Fibroblast of lung (primary cell): ENCODE measurements at regions not wholly inside any gene's neighbourhood (a gene's known extent, or its start where the extent isn't known, plus 50 kb on each side); places are given as distances from the start of the nearest gene placed in this dataset.

ENCODE experiments used
- DNase-seq, 2 donors: peaks; one replicate each; pipeline versions ENCODE4 v3.0.0 to v3.0.0-alpha.2; 2010; ENCODE audit warnings: low read depth in 2 of 2
- H2AFZ ChIP-seq: 2 replicates; pipeline ENCODE4 v1.5.1; 2012; ENCODE audit warnings: low read length, control low read depth, inconsistent platforms
- H3K27ac ChIP-seq: 2 replicates; pipeline ENCODE4 v1.5.1; 2011; ENCODE audit warnings: low read length, control low read depth; ENCODE audit not compliant: insufficient read depth
- H3K27me3 ChIP-seq: 2 replicates; pipeline ENCODE4 v1.5.1; 2011; ENCODE audit warnings: mild to moderate bottlenecking, low read length; ENCODE audit not compliant: control insufficient read depth, insufficient read depth
- H3K36me3 ChIP-seq: 2 replicates; pipeline ENCODE4 v1.5.1; 2011; ENCODE audit warnings: low read length; ENCODE audit not compliant: control insufficient read depth, insufficient read depth
- H3K4me1 ChIP-seq: 2 replicates; pipeline ENCODE4 v1.5.1; 2011; ENCODE audit warnings: low read length; ENCODE audit not compliant: control insufficient read depth, insufficient read depth; ENCODE audit errors: extremely low read depth
- H3K4me2 ChIP-seq: 2 replicates; pipeline ENCODE4 v1.5.1; 2011; ENCODE audit warnings: low read length, control low read depth; ENCODE audit not compliant: insufficient read depth; ENCODE audit errors: extremely low read depth
- H3K4me3 ChIP-seq, 4 experiments: fragments of 200-600 bp in 1 of 4; sonication (generic) in 1 of 4; replicated peaks in 1 of 4; 2 replicates each; pipeline ENCODE4 v1.5.1; 2011 to 2016; ENCODE audit warnings: low read length in 4 of 4, low read depth in 3 of 4, mild to moderate bottlenecking in 3 of 4, control low read depth in 2 of 4, inconsistent platforms in 1 of 4, mixed read lengths in 1 of 4; ENCODE audit not compliant: insufficient read depth in 1 of 4; ENCODE audit errors: control extremely low read depth in 1 of 4
- H3K79me2 ChIP-seq: 2 replicates; pipeline ENCODE4 v1.5.1; 2012; ENCODE audit warnings: mild to moderate bottlenecking, low read length, inconsistent platforms; ENCODE audit not compliant: control insufficient read depth, insufficient read depth
- H3K9ac ChIP-seq: 2 replicates; pipeline ENCODE4 v1.5.1; 2011; ENCODE audit warnings: mild to moderate bottlenecking, low read length, control low read depth; ENCODE audit not compliant: insufficient read depth
- H3K9me3 ChIP-seq: 2 replicates; pipeline ENCODE4 v1.5.1; 2012; ENCODE audit warnings: low read depth, low read length; ENCODE audit not compliant: control insufficient read depth, insufficient read depth
- H4K20me1 ChIP-seq: 2 replicates; pipeline ENCODE4 v1.5.1; 2011; ENCODE audit warnings: low read length; ENCODE audit not compliant: control insufficient read depth, insufficient read depth; ENCODE audit errors: extremely low read depth
- EZH2 ChIP-seq: IDR thresholded peaks from 2 replicates; pipeline ENCODE4 v1.5.1; 2012; ENCODE audit warnings: low read length, control low read depth, mild to moderate bottlenecking; ENCODE audit errors: missing control alignments
- TF ChIP-seq, protein P1 (sequence below), 2 donors: IDR thresholded peaks in 1 of 2; conservative IDR thresholded peaks in 1 of 2; 1 replicate in 1 of 2; 2 replicates in 1 of 2; pipeline ENCODE4 v1.5.1; 2011 to 2012; ENCODE audit warnings: low read length in 2 of 2, control low read depth in 1 of 2, inconsistent platforms in 1 of 2, low read depth in 1 of 2, mild to moderate bottlenecking in 1 of 2

DNA sequence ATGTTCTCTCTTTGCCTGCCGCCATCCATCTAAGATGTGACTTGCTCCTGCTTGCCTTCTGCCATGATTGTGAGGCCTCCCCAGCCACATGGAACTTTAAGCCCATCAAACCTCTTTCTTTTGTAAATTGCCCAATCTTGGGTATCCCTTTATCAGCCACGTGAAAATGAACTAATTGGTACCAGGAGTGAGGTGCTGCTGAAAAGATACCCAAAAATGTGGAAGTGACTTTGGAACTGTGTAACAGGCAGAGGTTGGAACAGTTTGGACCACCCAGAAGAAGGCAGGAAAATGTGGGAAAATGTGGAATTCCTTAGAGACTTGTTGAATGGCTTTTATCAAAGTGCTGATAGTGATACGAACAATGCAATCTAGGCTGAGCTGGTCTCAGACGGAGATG is 694.9 kb downstream of the FRK start:
- H2AFZ ChIP-seq: no peak overlapping the region
- TF ChIP-seq, protein P1, sequence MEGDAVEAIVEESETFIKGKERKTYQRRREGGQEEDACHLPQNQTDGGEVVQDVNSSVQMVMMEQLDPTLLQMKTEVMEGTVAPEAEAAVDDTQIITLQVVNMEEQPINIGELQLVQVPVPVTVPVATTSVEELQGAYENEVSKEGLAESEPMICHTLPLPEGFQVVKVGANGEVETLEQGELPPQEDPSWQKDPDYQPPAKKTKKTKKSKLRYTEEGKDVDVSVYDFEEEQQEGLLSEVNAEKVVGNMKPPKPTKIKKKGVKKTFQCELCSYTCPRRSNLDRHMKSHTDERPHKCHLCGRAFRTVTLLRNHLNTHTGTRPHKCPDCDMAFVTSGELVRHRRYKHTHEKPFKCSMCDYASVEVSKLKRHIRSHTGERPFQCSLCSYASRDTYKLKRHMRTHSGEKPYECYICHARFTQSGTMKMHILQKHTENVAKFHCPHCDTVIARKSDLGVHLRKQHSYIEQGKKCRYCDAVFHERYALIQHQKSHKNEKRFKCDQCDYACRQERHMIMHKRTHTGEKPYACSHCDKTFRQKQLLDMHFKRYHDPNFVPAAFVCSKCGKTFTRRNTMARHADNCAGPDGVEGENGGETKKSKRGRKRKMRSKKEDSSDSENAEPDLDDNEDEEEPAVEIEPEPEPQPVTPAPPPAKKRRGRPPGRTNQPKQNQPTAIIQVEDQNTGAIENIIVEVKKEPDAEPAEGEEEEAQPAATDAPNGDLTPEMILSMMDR (conservative IDR thresholded peaks at IDR 0.05 in 1 of 2, IDR thresholded peaks at IDR 0.05 in 1 of 2; ENCODE audit: low read depth in 1 of 2, low read length in 2 of 2): no peak
- TF ChIP-seq EZH2: no peak
- H3K4me1 ChIP-seq: no peaks in the 10 kb centered on the region
- H3K9me3 ChIP-seq: no peaks in the 10 kb centered on the region
- no peak overlapping the region for H3K27ac ChIP-seq
- no peak overlapping the region for H3K4me3 ChIP-seq
- DNase-seq: no peak
- no peak overlapping the region for H3K9ac ChIP-seq
- no peaks in the 10 kb centered on the region for H3K36me3 ChIP-seq
- no peaks in the 10 kb centered on the region for H3K79me2 ChIP-seq
- no peaks in the 10 kb centered on the region for H4K20me1 ChIP-seq
- H3K4me2 ChIP-seq: no peak overlapping the region
- no peaks in the 10 kb centered on the region for H3K27me3 ChIP-seq

DNA sequence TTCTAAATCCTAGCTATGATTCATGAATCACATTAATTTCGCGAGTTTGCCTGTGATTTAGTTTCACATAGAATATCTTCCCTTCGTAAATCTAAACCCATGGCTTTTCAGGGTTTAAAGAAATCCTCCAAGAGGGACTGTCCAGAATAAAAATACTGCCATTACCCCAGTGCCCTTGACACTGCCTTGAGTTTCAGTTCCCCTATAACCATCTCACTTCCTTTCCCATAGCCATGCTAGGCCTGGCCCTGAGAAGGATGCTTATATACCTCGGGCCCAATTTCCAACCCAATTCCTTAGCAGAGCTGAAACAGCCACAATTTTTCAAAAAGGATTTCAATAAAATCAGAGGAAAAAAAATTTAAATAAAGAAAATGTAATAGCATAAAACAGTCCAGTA is 697.3 kb downstream of the FRK start:
- Histone ChIP-seq H3K4me2 (no peak overlapping the region), H3K27ac (no peak overlapping the region), H3K9ac (no peak overlapping the region), H2AFZ (no peak overlapping the region), H3K79me2 (no peaks in the 10 kb centered on the region), H3K27me3 (no peaks in the 10 kb centered on the region), H3K4me1 (no peaks in the 10 kb centered on the region), H3K9me3 (no peaks in the 10 kb centered on the region), H3K36me3 (no peaks in the 10 kb centered on the region), H4K20me1 (no peaks in the 10 kb centered on the region), H3K4me3 (no peak overlapping the region)
- no peak for TF ChIP-seq EZH2
- TF ChIP-seq, protein P1 (conservative IDR thresholded peaks at IDR 0.05 in 1 of 2, IDR thresholded peaks at IDR 0.05 in 1 of 2; ENCODE audit: low read depth in 1 of 2, low read length in 2 of 2): no peak
- no peak for DNase-seq

DNA sequence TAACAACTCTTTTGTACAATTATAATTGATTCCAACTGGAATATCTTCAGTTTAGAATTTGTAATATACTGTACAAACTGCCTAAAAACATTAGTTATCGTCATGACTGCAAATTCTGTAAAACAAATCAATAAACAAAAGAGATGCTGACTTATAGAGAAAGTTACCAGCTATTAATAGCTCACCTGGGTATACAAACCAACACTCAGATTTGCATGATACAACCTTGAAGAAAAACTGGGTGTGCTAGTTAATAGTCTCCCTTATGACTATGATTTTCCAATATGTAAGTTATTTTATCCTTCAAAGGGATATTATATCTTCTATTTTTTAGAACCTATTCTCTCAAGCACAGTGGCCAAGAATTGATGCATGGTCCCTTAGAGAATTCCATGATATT is 698.5 kb downstream of the FRK start:
- no peaks in the 10 kb centered on the region for H3K79me2 ChIP-seq
- DNase-seq: no peak
- no peak overlapping the region for H3K4me2 ChIP-seq
- no peak overlapping the region for H3K9ac ChIP-seq
- no peaks in the 10 kb centered on the region for H4K20me1 ChIP-seq
- no peaks in the 10 kb centered on the region for H3K27me3 ChIP-seq
- H3K36me3 ChIP-seq: no peaks in the 10 kb centered on the region
- H3K4me1 ChIP-seq: no peaks in the 10 kb centered on the region
- no peak for TF ChIP-seq EZH2
- TF ChIP-seq, protein P1 (conservative IDR thresholded peaks at IDR 0.05 in 1 of 2, IDR thresholded peaks at IDR 0.05 in 1 of 2; ENCODE audit: low read depth in 1 of 2, low read length in 2 of 2): no peak
- H3K9me3 ChIP-seq: no peaks in the 10 kb centered on the region
- H2AFZ ChIP-seq: no peak overlapping the region
- H3K4me3 ChIP-seq: no peak overlapping the region
- H3K27ac ChIP-seq: no peak overlapping the region
